Stimulated activated CD8-positive, alpha-beta memory T cell treated with anti-CD3 and anti-CD28 coated beads, Interleukin-2, amount 100 ng/mL, for 1 hour (primary cell): ENCODE measurements at regions not wholly inside any gene's neighbourhood (a gene's known extent, or its start where the extent isn't known, plus 50 kb on each side); places are given as distances from the start of the nearest gene placed in this dataset.

Source experiments
- DNase-seq, 2 donors: peaks; one replicate each; pipeline ENCODE4 v3.0.0-alpha.2; 2020; ENCODE audit warnings: low read depth in 2 of 2

DNA sequence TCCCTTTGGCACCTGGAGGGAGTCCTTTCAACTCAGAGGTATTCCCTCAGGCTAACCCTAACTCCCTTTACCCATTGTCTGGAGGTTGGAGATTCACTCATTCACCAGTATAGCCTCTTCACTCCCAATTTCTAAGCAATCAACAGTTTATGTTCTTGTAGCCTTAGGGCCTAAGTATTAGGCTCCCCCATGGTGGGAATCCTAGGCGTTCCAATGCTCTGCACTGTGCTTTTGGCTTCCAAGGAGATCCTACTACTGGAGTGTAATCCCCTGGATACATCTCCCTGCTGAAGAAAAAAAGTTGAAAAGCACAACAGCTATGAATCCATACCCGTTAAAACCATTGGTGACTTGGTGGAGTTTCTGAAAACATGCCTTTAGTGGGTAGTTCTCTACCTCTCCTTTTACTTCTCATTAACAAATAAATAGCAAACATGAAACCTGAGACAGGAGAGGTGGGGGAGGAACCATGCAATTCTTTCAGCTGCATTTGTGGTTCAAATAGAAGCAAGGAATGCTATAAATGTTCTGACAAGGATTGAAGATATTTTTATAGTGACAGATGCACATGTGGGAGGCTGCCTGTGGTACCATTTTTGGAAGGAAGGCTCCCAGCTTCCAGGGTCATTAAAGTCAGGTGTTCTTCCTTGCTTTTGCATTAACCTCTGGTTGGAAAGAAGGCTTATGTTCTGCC is 397.1 kb downstream of the DMAC1 start:
- no peak for DNase-seq

DNA sequence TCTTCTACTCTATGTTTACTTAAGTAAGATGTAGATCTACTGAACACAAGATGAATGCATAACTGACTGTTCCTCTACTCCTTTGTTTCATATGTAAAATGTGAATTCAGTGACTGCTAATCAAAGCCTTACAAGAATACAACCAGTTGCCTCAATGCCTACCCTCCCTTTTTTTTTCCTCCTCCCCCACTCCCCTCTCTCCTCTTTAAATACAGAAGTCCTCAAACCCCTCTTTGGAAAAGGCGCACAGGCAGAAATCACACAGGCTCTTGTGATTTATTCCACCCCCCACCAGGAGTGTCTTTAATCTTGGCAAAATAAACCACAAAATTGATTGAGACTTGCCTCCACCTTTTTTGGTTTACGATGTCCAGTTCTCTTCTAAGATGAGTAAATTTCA is 398.5 kb downstream of the DMAC1 start:
- DNase-seq = no peak

DNA sequence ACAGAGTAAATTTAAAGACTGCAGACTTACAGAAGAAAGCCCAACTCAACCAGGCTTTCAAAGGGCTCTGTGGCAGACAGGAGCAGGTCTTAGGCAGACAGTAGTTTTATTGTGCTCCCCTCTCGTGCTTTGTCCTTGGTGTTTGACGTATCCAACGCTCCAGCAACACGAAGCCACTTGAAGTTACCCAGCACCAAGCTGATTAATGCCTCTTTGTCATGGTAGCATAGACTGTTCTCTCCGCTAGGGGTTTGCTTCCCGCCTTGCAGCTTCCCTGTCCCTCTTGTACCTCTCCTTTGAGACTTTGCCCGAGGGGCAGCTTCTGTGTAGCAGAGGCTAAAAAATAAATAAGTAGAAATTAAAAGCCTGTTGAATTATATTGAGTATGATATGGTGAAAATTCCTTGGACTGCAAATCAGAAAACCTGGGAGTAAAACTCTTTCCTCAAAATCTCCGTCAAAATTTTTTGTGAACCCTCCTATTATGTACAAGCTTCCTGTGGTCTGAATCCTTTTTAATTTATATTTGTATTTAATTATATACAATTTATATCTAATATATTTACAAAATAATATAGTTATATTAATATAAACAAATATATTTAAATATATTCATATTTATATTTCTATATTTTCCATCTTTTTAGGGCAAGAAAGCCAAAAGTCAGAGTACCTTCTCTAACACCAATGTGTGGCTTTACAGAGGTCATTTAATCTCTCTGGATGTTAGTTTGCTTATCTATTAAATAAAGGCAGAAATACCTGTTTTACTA is 405.4 kb downstream of the DMAC1 start:
- DNase-seq = no peak

DNA sequence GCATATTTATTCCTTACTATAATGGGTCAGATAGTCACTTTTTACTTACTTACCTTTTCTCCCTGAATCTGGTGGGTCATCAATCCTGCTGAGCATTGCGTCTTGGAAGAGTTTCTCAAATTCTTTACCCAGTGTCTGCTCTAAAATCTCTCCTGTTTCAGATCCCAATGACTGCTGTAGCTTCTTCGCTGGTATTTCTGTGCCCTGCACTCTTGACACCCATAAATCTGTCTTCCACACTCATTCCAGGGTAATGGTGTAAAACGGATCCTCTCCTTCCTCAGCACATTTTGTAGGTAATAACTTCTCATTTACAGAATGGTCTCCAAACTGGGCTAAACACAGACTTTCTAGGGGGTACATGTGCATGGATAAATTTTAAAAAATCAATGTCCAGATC is 407.4 kb downstream of the DMAC1 start:
- DNase-seq = no peak

DNA sequence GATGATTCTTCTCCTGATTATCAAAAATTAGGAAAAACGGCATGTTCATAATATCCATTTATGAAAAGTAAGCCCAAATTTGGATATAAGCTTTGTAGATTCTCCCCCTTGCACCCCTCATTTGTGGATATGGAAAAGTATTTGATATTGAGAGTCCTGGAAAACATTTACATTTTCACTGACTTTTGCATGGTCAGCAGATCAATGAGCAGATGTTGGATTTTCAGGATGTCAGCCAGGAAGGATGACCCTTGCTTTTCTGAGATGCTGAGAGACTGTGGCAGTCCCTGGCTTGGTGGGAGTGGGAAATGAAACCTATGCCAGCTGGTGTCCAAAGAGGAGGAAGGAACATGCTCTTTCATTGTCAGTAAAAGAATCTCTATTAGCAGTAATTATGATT is 410.8 kb downstream of the DMAC1 start:
- no peak for DNase-seq

DNA sequence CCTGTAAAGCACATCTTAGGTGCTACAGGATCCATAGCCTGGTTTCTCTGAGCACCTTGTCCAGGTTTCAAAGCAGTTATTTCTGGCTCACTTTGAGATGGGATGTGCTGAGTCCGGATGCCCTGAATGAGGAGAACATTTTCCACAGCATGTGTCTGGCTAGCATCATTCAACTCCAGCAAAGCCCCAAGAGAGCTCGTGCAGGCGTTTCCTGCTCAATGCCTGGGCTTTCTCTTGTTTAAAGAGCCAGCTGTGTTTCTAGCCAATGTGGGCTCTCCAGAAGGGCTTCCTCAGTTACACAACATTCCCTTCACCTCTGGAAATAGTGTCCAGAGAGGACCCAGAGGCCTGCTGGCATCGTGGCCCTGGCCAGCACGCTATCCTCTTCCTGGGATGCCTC is 411.7 kb downstream of the DMAC1 start:
- DNase-seq = no peak

DNA sequence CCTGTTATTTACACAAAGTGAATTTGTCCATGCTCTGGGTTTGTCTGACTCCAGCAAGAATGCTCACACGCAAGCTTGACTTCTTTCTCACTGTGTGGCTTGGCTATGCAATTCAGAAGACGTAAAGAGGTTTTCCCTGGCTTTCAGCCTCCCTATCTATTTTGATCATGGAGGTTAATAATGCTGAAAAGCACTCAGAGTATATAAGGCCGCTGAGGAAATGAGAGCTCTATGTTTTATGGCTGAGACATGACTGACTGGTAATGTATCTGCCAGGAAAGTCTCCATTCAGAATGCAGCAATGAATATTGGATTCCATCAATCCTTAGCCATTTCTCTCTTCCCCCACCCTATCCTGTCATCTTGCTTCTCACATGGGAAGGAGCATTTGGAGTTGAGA is 417.3 kb downstream of the DMAC1 start:
- DNase-seq = no peak

DNA sequence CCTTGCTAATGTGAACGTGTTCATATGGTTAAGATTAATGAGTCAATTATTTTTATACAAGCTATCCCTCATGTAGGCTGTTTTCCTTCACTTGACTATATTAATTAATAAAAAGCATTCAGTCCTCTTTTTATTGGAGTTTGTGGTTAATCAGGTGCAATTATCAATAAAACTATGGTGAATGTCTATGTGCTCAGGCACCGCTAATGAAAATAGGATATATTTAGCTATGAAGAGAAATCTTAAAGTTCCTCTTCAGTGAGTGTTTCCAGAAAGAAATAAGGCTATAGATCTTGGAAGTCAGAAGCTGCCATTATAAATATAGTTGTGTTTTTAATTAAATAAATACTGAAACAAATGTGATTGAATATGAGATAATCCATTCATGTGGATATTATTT is 422.1 kb downstream of the DMAC1 start:
- no peak for DNase-seq

DNA sequence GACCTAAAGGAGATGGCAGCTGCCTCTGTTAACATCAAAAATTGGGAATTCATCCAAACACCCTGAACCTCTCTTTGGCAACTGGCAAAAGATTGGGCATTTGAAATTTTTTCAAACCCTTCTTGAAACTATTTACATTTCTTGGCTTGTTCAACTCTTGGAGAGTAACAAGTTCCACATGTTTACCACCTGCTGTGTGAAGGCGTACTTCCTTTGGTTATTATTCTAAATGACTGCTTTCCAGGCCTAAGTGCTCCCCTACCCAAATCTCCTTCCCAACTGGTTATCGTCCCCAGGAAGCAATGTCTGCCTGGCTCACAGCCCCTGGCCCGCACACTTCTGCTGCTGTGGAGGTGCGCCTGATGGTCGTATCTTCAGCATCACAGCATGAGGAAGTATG is 422.7 kb downstream of the DMAC1 start:
- DNase-seq = no peak

DNA sequence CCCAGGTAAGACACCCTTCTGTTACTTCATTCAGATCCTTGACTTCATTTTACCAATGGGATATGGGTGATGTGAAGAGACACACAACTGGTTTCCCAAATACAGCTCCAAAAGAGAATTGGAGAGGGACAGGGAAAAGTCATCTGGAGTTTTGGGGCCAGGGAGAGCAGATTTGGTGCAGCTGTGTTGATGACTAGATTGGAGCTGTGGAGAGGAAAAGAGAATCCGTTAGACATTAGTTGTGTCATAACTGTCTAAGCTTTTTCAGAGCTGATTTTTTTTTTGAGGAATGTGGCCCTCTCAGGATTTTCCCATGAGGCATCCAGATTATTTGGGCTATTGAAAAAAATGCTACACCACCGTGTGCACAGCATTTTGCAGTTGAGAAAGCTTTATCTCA is 423.4 kb downstream of the DMAC1 start:
- no peak for DNase-seq

DNA sequence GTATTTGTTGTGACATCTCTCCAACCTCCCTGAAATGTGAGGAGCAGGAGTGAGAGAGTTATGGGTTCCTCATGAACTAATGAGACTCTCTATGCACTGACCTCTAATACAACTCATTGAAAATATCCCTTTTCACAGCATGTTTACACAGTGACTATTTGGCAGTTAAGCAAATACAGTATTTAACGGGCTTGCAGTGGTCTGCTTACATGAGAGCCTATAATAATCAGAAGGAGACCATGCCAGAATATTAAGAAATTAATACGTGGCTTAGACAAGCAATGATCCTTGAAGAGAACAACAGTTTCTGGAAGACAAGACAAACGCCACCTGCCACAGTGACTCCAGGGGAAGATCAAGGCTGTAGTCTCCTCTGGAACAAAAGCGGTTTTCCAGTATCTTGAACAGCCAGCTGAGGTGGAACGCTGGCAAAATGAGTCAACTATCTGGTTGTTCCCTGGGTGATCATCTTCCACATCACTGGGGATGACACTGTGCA is 424.5 kb downstream of the DMAC1 start:
- no peak for DNase-seq

DNA sequence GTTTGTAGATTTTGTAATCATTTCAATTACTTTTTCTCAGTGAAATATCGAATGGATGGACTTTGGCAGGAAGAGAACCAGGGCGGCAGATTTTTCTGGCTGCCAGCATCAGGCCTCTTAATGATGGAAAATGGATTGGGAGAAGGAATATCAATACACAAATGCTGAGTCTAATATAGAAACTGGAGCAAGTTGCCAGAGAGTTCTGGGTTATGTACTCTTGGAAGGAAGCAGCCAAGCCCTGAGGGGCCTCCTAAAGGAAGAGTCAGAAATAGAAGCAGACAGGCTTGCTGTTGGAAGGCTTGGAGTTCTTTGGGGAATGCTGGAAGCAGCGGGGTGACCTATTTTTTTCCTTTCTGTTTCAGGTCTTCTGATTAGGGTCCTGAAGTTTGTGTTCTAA is 428.6 kb downstream of the DMAC1 start:
- no peak for DNase-seq

DNA sequence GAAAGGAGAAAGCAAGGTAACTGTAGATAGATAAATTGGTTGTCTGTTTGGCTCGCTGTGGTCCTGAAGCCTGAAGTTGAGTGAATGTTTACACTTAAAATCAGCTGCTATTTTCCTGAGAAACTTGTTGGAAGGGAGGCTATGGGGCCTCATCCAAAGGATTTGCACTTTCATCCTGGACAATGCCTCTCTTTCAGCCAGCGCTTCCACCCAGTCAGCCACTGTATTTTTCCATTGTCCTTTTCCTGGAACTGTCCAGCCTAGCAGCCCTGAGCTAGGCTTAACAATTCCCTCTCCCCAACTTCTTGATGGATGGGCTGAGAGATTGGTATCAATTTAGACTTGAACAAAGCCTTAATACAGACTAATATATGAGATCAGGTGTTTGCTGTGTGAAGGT is 429.2 kb downstream of the DMAC1 start:
- DNase-seq = no peak

DNA sequence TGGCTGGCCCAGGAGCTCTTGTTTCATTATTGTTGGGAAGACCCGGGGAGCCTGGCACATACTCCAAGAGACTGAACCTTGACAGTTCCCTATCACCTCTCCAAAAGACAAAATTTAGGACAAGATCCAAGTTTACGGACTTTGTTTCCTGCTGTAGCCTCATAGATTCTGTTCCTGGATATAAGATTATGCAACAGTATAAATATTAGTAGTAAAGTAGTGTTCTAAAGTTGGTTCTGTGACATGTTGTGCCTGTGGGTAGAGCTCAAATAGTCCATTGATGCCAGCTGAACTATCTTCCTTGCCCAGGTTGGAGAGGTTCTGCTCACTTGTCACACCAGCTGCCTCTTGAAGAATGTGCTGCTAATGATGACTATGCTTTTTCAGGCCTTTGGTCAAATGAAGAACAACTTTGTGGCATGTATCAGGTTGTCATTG is 430.2 kb downstream of the DMAC1 start:
- DNase-seq = no peak

DNA sequence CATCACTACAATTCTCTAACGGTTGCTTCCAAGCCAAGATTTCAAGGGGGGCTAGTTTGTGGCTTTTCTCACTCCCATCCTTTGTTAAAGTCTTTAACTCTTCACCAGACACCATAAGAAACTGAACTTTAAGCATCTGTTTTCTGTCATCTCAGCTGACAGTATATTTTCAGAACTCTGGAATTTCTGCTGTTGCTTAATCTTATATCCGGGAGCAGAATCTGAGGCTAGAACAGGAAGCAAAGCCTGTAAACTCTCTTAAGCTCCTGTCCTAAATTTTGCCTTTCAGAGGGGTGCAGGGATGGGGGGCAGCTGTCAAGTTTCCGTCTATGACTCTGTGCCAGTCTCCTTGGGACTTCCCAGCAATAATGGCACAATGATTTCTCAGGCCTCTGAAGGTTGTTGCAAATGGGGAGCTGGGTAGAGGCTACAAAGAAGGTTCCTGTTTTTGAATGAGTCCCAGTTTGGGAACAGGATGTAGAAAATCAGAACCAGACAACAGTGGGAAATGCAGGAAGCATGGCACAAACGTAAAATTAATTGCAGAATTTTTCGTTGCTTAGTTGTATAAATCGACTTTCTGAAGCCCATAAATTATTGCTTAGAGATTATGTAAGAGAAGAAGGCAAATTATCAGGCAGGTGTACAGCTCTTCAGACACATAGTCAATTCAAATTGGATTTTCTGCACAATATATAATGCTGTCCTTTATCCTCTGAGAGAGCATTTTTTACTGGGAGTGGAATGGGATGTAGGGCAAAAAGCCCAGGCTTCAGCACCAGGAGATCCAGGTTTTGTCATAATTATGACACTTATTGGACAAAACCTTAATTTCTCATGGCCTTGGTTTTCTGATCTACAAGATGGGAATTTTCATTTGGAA is 430.9 kb downstream of the DMAC1 start:
- no peak for DNase-seq

DNA sequence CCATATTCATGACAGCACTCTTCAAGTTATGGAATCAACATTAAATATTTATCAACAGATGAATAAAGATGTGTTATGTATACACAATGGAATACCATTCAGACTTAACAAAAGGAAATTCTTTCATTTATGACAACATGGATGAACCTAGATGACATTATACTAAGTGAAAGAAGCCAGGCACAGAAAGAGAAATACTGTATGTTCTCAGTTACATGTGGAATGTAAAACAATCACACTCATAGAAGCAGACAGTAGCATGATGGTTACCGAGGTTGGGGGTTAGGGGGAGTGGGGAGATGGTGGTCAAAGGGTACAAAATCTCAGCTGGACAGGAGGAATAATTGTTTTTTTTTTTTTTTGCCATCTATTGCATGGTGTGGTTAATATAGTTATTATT is 431.9 kb downstream of the DMAC1 start:
- no peak for DNase-seq

DNA sequence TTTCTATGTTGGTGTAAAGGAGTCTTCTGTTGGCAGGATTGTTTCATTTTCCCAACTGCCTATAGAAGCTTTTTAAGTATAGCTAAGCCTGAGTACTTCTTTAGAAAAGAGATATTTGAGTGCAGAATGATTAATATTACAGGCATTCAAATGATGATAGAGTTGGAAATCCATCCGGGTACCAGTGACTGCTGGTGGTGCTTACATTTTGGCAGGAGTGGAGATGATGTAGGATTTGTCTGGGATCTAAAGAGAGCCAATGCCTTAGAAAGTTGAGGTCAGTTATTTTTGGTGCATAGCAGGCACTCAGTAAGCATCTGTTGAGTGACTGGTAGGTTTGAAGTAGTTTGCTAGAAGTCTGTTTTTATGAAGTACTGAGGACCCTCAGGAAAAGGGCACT is 433.5 kb downstream of the DMAC1 start:
- no peak for DNase-seq

DNA sequence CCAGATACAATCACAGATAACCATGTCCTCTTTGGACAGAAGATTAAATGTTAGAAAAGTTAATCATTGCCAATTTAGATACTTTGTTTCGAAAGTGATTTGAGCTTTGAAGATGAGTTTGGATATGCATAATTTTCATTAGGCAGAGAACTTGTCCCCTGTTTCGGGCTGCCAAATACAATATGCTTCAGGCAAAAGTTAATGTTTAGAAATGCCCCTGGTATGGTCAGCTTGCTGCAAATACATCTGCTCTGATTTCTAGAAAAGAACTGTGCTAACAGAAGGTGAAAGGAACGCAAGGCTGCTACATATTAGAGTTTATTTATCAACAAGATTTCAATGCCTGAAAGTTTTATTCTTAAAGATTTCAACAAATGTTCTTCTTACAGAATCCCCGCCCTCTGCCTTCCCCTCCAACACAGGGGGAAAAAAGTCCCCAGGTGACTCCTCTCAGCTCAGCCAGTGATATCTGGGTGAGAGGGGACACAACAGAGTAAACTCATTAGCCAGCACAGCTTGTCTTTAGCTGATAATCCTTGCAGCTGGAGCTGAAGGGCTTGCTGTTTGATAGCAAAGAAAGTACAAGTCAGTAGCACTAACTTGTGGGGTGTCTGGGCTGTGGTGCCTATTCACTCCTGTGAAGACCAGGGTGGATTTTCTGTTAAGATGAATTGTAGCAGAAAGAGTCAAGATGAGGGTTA is 435.7 kb downstream of the DMAC1 start:
- no peak for DNase-seq

DNA sequence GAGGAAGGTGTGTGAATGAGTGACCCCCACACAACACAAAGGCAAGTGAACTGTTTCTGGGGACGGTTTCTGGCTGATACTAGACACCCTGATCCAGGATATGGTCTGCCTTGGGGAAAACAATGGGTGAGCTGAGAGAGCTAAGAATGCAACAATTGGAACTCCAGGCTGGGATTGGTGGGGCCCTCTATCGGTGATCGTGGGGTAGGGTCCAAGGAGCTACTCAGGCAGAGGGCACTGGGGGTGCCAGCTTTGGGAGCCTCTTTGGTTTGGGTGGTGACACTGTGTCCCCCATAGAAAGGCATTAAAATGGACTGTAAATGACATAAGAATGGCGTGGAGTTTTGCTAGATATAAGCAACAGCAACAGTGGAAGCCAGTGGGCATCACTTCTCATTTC is 439.1 kb downstream of the DMAC1 start:
- DNase-seq = no peak

DNA sequence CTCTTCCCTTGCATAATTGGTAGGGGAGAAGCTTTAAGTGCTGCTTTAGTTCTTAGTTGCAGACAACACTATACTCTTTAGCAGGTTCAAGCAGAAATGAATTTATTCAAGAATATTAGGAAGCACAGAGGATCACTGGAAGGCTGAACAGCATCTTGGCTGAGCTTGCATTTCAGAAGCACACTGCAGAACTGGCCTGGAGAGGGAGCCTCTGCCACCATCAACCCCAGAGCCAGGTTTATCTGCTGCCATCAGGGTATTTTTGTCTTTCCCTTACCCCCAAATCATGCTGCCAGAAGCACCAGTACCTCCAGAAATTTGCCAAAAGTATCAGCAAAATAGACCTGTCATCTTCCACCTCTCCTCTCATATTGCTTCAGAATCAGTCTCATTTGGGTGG is 440.7 kb downstream of the DMAC1 start:
- DNase-seq = no peak

DNA sequence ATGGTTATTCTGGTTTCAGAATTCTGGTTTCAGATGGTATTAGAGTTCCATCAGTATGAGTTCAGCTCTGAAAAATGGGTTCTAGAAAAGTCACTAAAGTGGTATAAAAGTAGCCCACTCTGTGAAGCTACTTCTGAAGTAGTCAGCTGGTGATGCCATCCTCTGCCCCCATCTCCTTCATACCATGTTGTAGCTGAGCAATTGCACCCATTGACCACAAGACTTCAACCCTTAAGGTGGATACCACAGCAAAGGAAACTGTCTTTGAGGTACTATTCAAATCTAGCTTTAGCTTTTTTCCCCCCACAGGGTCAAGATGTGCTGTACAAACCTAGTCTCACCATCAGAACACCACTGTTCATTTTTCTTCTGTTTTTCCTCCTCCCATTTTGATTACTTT is 444.9 kb downstream of the DMAC1 start:
- no peak for DNase-seq

DNA sequence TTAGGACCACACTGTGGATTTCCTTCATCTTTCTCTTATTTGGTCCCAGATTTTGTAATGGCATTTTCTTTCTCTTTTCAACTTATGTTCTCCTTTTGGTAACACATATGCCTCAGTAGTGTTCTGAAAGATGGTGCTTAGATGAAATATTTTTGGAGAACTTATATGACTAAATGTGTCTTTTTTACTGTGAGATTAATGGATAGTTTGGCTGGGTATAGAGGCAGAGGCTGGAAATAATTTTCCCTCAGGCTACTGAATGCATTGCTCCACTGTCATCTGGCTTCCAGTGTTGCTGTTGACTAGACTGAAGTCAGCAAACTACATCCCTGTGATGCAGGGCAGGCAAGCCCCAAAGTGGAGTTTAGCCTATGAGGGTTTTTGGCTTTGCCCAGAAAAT is 450.9 kb downstream of the DMAC1 start:
- no peak for DNase-seq
